H9 (cell line): ENCODE measurements at regions not wholly inside any gene's neighbourhood (a gene's known extent, or its start where the extent isn't known, plus 50 kb on each side); places are given as distances from the start of the nearest gene placed in this dataset.

Experiments used
- DNase-seq: peaks from one replicate; pipeline ENCODE4 v3.0.0-alpha.2; 2017
- H2AFZ ChIP-seq: one replicate; pipeline ENCODE4 v1.6.1; 2013; ENCODE audit warnings: mild to moderate bottlenecking, low read length, control low read depth, moderate library complexity
- H2AK5ac ChIP-seq: 2 replicates; pipeline ENCODE4 v1.6.1; 2013; ENCODE audit warnings: low read length, control low read depth, mixed read lengths; ENCODE audit not compliant: insufficient read length
- H2BK120ac ChIP-seq: one replicate; pipeline ENCODE4 v1.6.1; 2013; ENCODE audit warnings: low read depth, mild to moderate bottlenecking, low read length, control low read depth, inconsistent platforms; ENCODE audit not compliant: poor library complexity, severe bottlenecking
- H2BK12ac ChIP-seq: 2 replicates; pipeline ENCODE4 v1.6.1; 2013; ENCODE audit warnings: low read length, control low read depth, mixed read lengths, low read depth; ENCODE audit not compliant: insufficient read length
- H2BK15ac ChIP-seq: 2 replicates; pipeline ENCODE4 v1.6.1; 2013; ENCODE audit warnings: low read depth, low read length, control low read depth
- H2BK20ac ChIP-seq: one replicate; pipeline ENCODE4 v1.6.1; 2013; ENCODE audit warnings: low read depth, mild to moderate bottlenecking, low read length, control low read depth, inconsistent platforms; ENCODE audit not compliant: poor library complexity, severe bottlenecking
- H2BK5ac ChIP-seq: 2 replicates; pipeline ENCODE4 v1.6.1; 2013; ENCODE audit warnings: low read length, control low read depth, mixed read lengths; ENCODE audit not compliant: insufficient read length
- H3K14ac ChIP-seq: 2 replicates; pipeline ENCODE4 v1.6.1; 2013; ENCODE audit warnings: low read length, control low read depth; ENCODE audit not compliant: insufficient read depth
- H3K18ac ChIP-seq: 2 replicates; pipeline ENCODE4 v1.6.1; 2013; ENCODE audit warnings: low read depth, mild to moderate bottlenecking, mixed read lengths, low read length, control low read depth; ENCODE audit not compliant: insufficient read length
- H3K23ac ChIP-seq: 2 replicates; pipeline ENCODE4 v1.6.1; 2013; ENCODE audit warnings: low read length, control low read depth, mixed read lengths, low read depth; ENCODE audit not compliant: insufficient read length
- H3K23me2 ChIP-seq: 2 replicates; pipeline ENCODE4 v1.6.1; 2013; ENCODE audit warnings: low read depth, mild to moderate bottlenecking, mixed read lengths, low read length, control low read depth; ENCODE audit not compliant: insufficient read length, poor library complexity, severe bottlenecking
- H3K27ac ChIP-seq: 2 replicates; pipeline ENCODE4 v1.5.1; 2013; ENCODE audit warnings: low read length, control low read depth, mixed read lengths, low read depth; ENCODE audit not compliant: insufficient read length
- H3K27me3 ChIP-seq: 2 replicates; pipeline ENCODE4 v1.6.1; 2013; ENCODE audit warnings: low read length, control low read depth, inconsistent platforms; ENCODE audit not compliant: insufficient read depth
- H3K4ac ChIP-seq: 2 replicates; pipeline ENCODE4 v1.6.1; 2013; ENCODE audit warnings: low read depth, mild to moderate bottlenecking, control low read depth, inconsistent platforms, low read length, moderate library complexity
- H3K4me1 ChIP-seq: 2 replicates; pipeline ENCODE4 v1.6.1; 2013; ENCODE audit warnings: low read length, control low read depth, inconsistent platforms; ENCODE audit not compliant: insufficient read depth
- H3K4me2 ChIP-seq: 2 replicates; pipeline ENCODE4 v1.6.1; 2013; ENCODE audit warnings: low read length, control low read depth, mixed read lengths; ENCODE audit not compliant: insufficient read length, insufficient read depth
- H3K56ac ChIP-seq: 2 replicates; pipeline ENCODE4 v1.6.1; 2013; ENCODE audit warnings: low read depth, mild to moderate bottlenecking, mixed read lengths, low read length, control low read depth; ENCODE audit not compliant: insufficient read length
- H3K79me1 ChIP-seq: 2 replicates; pipeline ENCODE4 v1.6.1; 2013; ENCODE audit warnings: low read depth, mild to moderate bottlenecking, moderate library complexity, low read length, control low read depth, inconsistent platforms; ENCODE audit not compliant: insufficient read depth, poor library complexity, severe bottlenecking
- H3K79me2 ChIP-seq: 2 replicates; pipeline ENCODE4 v1.6.1; 2013; ENCODE audit warnings: low read length, control low read depth, inconsistent platforms; ENCODE audit not compliant: insufficient read depth
- H3K9ac ChIP-seq: 2 replicates; pipeline ENCODE4 v1.6.1; 2013; ENCODE audit warnings: low read length, control low read depth, mixed read lengths; ENCODE audit not compliant: insufficient read length; ENCODE audit errors: extremely low read depth
- H3K9me3 ChIP-seq: one replicate; pipeline ENCODE4 v1.6.1; 2013; ENCODE audit warnings: low read depth, low read length, inconsistent platforms; ENCODE audit not compliant: control insufficient read depth
- H3T11ph ChIP-seq: one replicate; pipeline ENCODE4 v1.6.1; 2013; ENCODE audit warnings: mild to moderate bottlenecking, low read length, control low read depth, inconsistent platforms
- H4K20me1 ChIP-seq: one replicate; pipeline ENCODE4 v1.6.1; 2013; ENCODE audit not compliant: control insufficient read depth, insufficient read length, insufficient read depth
- H4K5ac ChIP-seq: 2 replicates; pipeline ENCODE4 v1.6.1; 2013; ENCODE audit warnings: low read depth, mild to moderate bottlenecking, mixed read lengths, low read length, control low read depth; ENCODE audit not compliant: insufficient read length
- H4K8ac ChIP-seq: replicated peaks from 2 replicates; pipeline ENCODE4 v1.6.1; 2013; ENCODE audit warnings: low read length, control low read depth, mixed read lengths, low read depth; ENCODE audit not compliant: insufficient read length
- H4K91ac ChIP-seq: 2 replicates; pipeline ENCODE4 v1.6.1; 2013; ENCODE audit warnings: low read depth, mild to moderate bottlenecking, moderate library complexity, mixed read lengths, low read length, control low read depth; ENCODE audit not compliant: insufficient read length
- H3K27ac Mint-ChIP-seq, 3 experiments: 2 replicates in 2 of 3; 3 replicates in 1 of 3; pipeline ENCODE4 v1.8.0; 2020 to 2021; ENCODE audit warnings: mixed read lengths in 3 of 3, mild to moderate bottlenecking in 1 of 3, moderate library complexity in 1 of 3
- H3K27me3 Mint-ChIP-seq: 2 replicates; pipeline ENCODE4 v1.8.0; 2021; ENCODE audit warnings: low read depth, mild to moderate bottlenecking, moderate library complexity, mixed read lengths
- H3K36me3 Mint-ChIP-seq, 3 experiments: 2 replicates in 2 of 3; 3 replicates in 1 of 3; pipeline ENCODE4 v1.8.0; 2020 to 2021; ENCODE audit warnings: low read depth in 3 of 3, mixed read lengths in 3 of 3; ENCODE audit not compliant: insufficient read depth in 1 of 3
- H3K4me1 Mint-ChIP-seq, 2 experiments: 2 replicates each; pipeline ENCODE4 v1.8.0; 2020; ENCODE audit warnings: mixed read lengths in 2 of 2
- H3K4me3 Mint-ChIP-seq, 2 experiments: 2 replicates in 1 of 2; 3 replicates in 1 of 2; pipeline ENCODE4 v1.8.0; 2020 to 2021; ENCODE audit warnings: mild to moderate bottlenecking in 2 of 2, mixed read lengths in 2 of 2, moderate library complexity in 1 of 2
- H3K9me3 Mint-ChIP-seq, 2 experiments: 2 replicates in 1 of 2; 3 replicates in 1 of 2; pipeline ENCODE4 v1.8.0; 2020; ENCODE audit warnings: mild to moderate bottlenecking in 2 of 2, mixed read lengths in 2 of 2, moderate library complexity in 1 of 2
- WGBS: extraction: QIAGEN DNeasy Blood & Tissue Kit; methylation state at CpG from one replicate; pipeline ENCODE4 v1.1.7; 2013; ENCODE audit warnings: missing lambda C conversion rate, low lambda C conversion rate, mixed read lengths; ENCODE audit not compliant: insufficient read length; ENCODE audit errors: extremely low coverage; 5-methylcytosine and 5-hydroxymethylcytosine counted together
- TF ChIP-seq, protein P1 (sequence below): fragments of 200-600 bp; sonication (generic); conservative IDR thresholded peaks from 3 replicates; pipeline ENCODE4 v1.8.0; 2021; ENCODE audit warnings: antibody characterized with exemption, mild to moderate bottlenecking

GRCh38 chr2:192560326-192560725, 365.6 kb upstream of the TMEFF2 start:
- H3K4ac ChIP-seq = no peak overlapping the region
- no peaks in the 10 kb centered on the region for H4K20me1 ChIP-seq
- no peak overlapping the region for H2BK120ac ChIP-seq
- H3T11ph ChIP-seq = no peak overlapping the region
- TF ChIP-seq, protein P1, sequence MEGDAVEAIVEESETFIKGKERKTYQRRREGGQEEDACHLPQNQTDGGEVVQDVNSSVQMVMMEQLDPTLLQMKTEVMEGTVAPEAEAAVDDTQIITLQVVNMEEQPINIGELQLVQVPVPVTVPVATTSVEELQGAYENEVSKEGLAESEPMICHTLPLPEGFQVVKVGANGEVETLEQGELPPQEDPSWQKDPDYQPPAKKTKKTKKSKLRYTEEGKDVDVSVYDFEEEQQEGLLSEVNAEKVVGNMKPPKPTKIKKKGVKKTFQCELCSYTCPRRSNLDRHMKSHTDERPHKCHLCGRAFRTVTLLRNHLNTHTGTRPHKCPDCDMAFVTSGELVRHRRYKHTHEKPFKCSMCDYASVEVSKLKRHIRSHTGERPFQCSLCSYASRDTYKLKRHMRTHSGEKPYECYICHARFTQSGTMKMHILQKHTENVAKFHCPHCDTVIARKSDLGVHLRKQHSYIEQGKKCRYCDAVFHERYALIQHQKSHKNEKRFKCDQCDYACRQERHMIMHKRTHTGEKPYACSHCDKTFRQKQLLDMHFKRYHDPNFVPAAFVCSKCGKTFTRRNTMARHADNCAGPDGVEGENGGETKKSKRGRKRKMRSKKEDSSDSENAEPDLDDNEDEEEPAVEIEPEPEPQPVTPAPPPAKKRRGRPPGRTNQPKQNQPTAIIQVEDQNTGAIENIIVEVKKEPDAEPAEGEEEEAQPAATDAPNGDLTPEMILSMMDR = no peak
- H2AK5ac ChIP-seq = no peak overlapping the region
- H4K91ac ChIP-seq = no peak overlapping the region
- no peak overlapping the region for H2AFZ ChIP-seq
- no peak overlapping the region for H2BK12ac ChIP-seq
- H3K79me2 ChIP-seq = no peaks in the 10 kb centered on the region
- no peaks in the 10 kb centered on the region for H3K9me3 ChIP-seq
- H2BK15ac ChIP-seq = no peak overlapping the region
- DNase-seq = no peak
- no peak overlapping the region for H2BK20ac ChIP-seq
- Mint-ChIP-seq H3K4me3 (no peak overlapping the region), H3K27me3 (no peaks in the 10 kb centered on the region), H3K4me1 (no peaks in the 10 kb centered on the region), H3K36me3 (no peaks in the 10 kb centered on the region), H3K9me3 (no peaks in the 10 kb centered on the region; a peak in 1 of 5 replicates), H3K27ac (no peak overlapping the region)
- no peak overlapping the region for H3K18ac ChIP-seq
- no peak overlapping the region for H4K8ac ChIP-seq
- H3K9ac ChIP-seq = no peak overlapping the region
- no peak overlapping the region for H3K23ac ChIP-seq
- H3K4me2 ChIP-seq = no peak overlapping the region
- H3K27ac ChIP-seq = no peak overlapping the region
- no peaks in the 10 kb centered on the region for H3K27me3 ChIP-seq
- H3K14ac ChIP-seq = no peak overlapping the region
- no peak overlapping the region for H3K56ac ChIP-seq
- no peak overlapping the region for H2BK5ac ChIP-seq
- no peaks in the 10 kb centered on the region for H3K23me2 ChIP-seq
- no CpG with 5 or more reads among the region's 1 CpG for WGBS
- no peak overlapping the region for H4K5ac ChIP-seq
- no peaks in the 10 kb centered on the region for H3K79me1 ChIP-seq
- no peaks in the 10 kb centered on the region for H3K4me1 ChIP-seq
